Natural killer cell (primary cell): ENCODE measurements at regions not wholly inside any gene's neighbourhood (a gene's known extent, or its start where the extent isn't known, plus 50 kb on each side); places are given as distances from the start of the nearest gene placed in this dataset.
A peak's percentile ranks its signal among the peaks of the same experiment; 100 is the strongest.

Experiments used
- ATAC-seq, 3 donors: fragments of 150-1000 bp in 2 of 3; fragments of 200-7000 bp in 1 of 3; cut with Tn5 transposase; 1 replicate in 1 of 3; 2 replicates in 2 of 3; pipeline ENCODE4 v1.10.0; 2021; ENCODE audit warnings: mild to moderate bottlenecking in 2 of 3, moderate library complexity in 2 of 3
- DNase-seq, 2 donors: peaks; one replicate each; pipeline versions ENCODE4 v3.0.0 to v3.0.0-alpha.2; 2013 to 2021; ENCODE audit warnings: mixed read lengths in 1 of 2
- H3K27ac ChIP-seq: one replicate; pipeline ENCODE4 v1.5.1; 2013; ENCODE audit warnings: mild to moderate bottlenecking, low read length
- H3K27me3 ChIP-seq: one replicate; pipeline ENCODE4 v1.6.1; 2013; ENCODE audit warnings: low read length; ENCODE audit not compliant: control insufficient read depth, insufficient read depth
- H3K36me3 ChIP-seq: one replicate; pipeline ENCODE4 v1.6.1; 2013; ENCODE audit warnings: low read length; ENCODE audit not compliant: control insufficient read depth, insufficient read depth
- H3K4me1 ChIP-seq: one replicate; pipeline ENCODE4 v1.6.1; 2013; ENCODE audit warnings: low read length; ENCODE audit not compliant: control insufficient read depth, insufficient read depth
- H3K4me3 ChIP-seq: one replicate; pipeline ENCODE4 v1.5.1; 2013; ENCODE audit warnings: low read length
- H3K9me3 ChIP-seq: one replicate; pipeline ENCODE4 v1.6.1; 2013; ENCODE audit warnings: low read length; ENCODE audit not compliant: control insufficient read depth, insufficient read depth
- H3K27ac Mint-ChIP-seq, 2 donors: one replicate each; pipeline ENCODE4 v1.8.0; 2022; ENCODE audit warnings: mild to moderate bottlenecking in 2 of 2, mixed read lengths in 2 of 2, moderate library complexity in 1 of 2
- H3K27me3 Mint-ChIP-seq, 2 donors: one replicate each; pipeline ENCODE4 v1.8.0; 2022; ENCODE audit warnings: low read depth in 2 of 2, mixed read lengths in 2 of 2
- H3K36me3 Mint-ChIP-seq: one replicate; pipeline ENCODE4 v1.8.0; 2022; ENCODE audit warnings: mixed read lengths
- H3K4me1 Mint-ChIP-seq, 2 donors: one replicate each; pipeline ENCODE4 v1.8.0; 2022; ENCODE audit warnings: mixed read lengths in 2 of 2
- H3K4me3 Mint-ChIP-seq: one replicate; pipeline ENCODE4 v1.8.0; 2022; ENCODE audit warnings: mild to moderate bottlenecking, moderate library complexity, mixed read lengths
- H3K9me3 Mint-ChIP-seq, 2 donors: one replicate each; pipeline ENCODE4 v1.8.0; 2022; ENCODE audit warnings: mixed read lengths in 2 of 2
- WGBS: methylation state at CpG from one replicate; pipeline ENCODE4 v1.1.7; 2013; ENCODE audit warnings: missing lambda C conversion rate; ENCODE audit not compliant: insufficient coverage; 5-methylcytosine and 5-hydroxymethylcytosine counted together
- intact Hi-C: fragments of 100-400 bp; cut with micrococcal nuclease; formaldehyde crosslinking; loops from one replicate; pipeline ENCODE4 v1.14.2; 2022
- TF ChIP-seq, protein P1 (sequence below): fragments of 200-600 bp; IDR thresholded peaks from one replicate; pipeline ENCODE4 v1.8.0; 2022; ENCODE audit warnings: antibody characterized with exemption

DNA sequence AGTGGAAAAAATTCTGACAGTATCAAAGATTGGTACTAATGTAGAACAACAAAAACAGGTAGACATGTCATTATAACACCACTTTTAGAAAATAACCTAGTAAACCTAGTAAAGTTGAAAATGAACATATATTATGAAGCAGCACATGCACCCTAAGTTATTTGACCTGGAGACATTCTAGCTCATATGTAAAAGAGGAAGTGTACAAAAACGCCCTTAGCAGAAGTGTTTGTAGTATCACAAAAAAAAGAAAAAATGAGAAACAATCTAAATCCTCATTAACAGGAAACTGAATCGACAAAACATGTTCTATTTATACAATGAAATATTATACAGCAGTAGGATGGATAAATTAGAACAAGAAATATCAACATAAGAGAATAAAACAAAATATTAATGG lies 318.9 kb upstream of the PPP1R2C start:
- no peak for DNase-seq

DNA sequence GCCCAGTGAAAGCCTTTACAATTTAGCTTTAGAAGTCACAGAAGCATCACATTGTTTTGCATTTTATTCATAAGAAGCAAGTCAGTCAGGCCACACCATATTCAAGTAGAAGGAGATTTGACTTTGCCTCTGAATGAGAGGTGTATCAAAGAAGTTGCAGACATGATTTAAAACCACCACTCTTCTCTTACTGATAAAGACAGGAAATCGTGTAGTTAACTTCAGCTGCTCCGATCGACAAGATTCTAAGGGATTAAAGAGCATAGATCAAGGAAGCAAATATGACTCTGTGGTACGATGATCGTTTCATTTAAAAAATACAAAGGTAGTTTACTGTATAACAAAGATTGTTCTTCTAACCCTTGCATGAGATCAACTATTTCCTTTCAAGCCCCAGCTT lies 328.0 kb upstream of the PPP1R2C start:
- no CpG with 5 or more reads among the region's 5 CpGs for WGBS
- H3K9me3 Mint-ChIP-seq, result no peaks in the 10 kb centered on the region
- DNase-seq (peak in 1 of 2 donors; percentile 6), ATAC-seq (no peak)
- no peak overlapping the region for H3K4me3 Mint-ChIP-seq
- no peaks in the 10 kb centered on the region for H3K4me1 Mint-ChIP-seq
- no peaks in the 10 kb centered on the region for H3K9me3 ChIP-seq
- no peak overlapping the region for H3K27ac ChIP-seq
- H3K4me3 ChIP-seq, result no peak overlapping the region
- H3K36me3 Mint-ChIP-seq, result no peaks in the 10 kb centered on the region
- TF ChIP-seq, protein P1, sequence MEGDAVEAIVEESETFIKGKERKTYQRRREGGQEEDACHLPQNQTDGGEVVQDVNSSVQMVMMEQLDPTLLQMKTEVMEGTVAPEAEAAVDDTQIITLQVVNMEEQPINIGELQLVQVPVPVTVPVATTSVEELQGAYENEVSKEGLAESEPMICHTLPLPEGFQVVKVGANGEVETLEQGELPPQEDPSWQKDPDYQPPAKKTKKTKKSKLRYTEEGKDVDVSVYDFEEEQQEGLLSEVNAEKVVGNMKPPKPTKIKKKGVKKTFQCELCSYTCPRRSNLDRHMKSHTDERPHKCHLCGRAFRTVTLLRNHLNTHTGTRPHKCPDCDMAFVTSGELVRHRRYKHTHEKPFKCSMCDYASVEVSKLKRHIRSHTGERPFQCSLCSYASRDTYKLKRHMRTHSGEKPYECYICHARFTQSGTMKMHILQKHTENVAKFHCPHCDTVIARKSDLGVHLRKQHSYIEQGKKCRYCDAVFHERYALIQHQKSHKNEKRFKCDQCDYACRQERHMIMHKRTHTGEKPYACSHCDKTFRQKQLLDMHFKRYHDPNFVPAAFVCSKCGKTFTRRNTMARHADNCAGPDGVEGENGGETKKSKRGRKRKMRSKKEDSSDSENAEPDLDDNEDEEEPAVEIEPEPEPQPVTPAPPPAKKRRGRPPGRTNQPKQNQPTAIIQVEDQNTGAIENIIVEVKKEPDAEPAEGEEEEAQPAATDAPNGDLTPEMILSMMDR, result no peak
- intact Hi-C loops, result no loop called here
- H3K27me3 Mint-ChIP-seq, result peaks cover 0 to 22% of the 10 kb centered on the region in 2 donors
- H3K27me3 ChIP-seq, result no peaks in the 10 kb centered on the region
- no peaks in the 10 kb centered on the region for H3K4me1 ChIP-seq
- no peak overlapping the region for H3K27ac Mint-ChIP-seq
- no peaks in the 10 kb centered on the region for H3K36me3 ChIP-seq

More for the DNA sequence above, 318.9 kb upstream of the PPP1R2C start:
- Mint-ChIP-seq H3K27me3 (peaks cover 0 to 15% of the 10 kb centered on the region in 2 donors), H3K4me1 (peaks cover 0 to 4% of the 10 kb centered on the region in 2 donors), H3K4me3 (no peak overlapping the region), H3K27ac (no peak overlapping the region), H3K36me3 (no peaks in the 10 kb centered on the region), H3K9me3 (no peaks in the 10 kb centered on the region)
- H3K27me3 ChIP-seq, result no peaks in the 10 kb centered on the region
- no peaks in the 10 kb centered on the region for H3K9me3 ChIP-seq
- intact Hi-C loops, result no loop called here
- no CpG with 5 or more reads among the region's 2 CpGs for WGBS
- no peak for ATAC-seq
- H3K4me3 ChIP-seq, result no peak overlapping the region
- no peaks in the 10 kb centered on the region for H3K4me1 ChIP-seq
- TF ChIP-seq, protein P1, result no peak
- H3K36me3 ChIP-seq, result no peaks in the 10 kb centered on the region
- no peak overlapping the region for H3K27ac ChIP-seq

DNA sequence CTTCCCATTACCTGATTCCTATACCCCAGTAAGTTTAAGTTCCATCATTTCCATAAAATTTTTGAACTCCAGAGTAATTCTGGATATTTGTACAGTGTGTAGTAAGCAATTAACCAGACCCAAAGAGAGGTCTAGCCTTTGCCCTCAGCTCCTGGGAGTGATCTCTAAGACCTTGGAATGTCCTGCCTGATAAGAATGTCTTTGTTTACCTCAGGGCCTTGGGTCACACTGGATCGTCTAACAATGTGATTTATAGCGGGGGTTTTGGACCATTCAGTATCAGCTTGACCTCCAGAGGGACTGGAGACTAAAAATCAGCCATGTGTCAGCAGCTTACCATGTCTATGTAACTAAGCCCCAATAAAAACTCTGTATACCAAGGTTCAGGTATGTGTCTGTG lies 330.9 kb upstream of the PPP1R2C start:
- Mint-ChIP-seq H3K27ac (no peak overlapping the region), H3K36me3 (no peaks in the 10 kb centered on the region), H3K27me3 (peaks cover 0 to 30% of the 10 kb centered on the region in 2 donors), H3K4me1 (no peaks in the 10 kb centered on the region), H3K9me3 (no peaks in the 10 kb centered on the region), H3K4me3 (no peak overlapping the region)
- no peak overlapping the region for H3K4me3 ChIP-seq
- no peaks in the 10 kb centered on the region for H3K4me1 ChIP-seq
- DNase-seq (no peak), ATAC-seq (no peak)
- H3K36me3 ChIP-seq, result no peaks in the 10 kb centered on the region
- no peaks in the 10 kb centered on the region for H3K9me3 ChIP-seq
- no peaks in the 10 kb centered on the region for H3K27me3 ChIP-seq
- TF ChIP-seq, protein P1, result no peak
- WGBS, result 96% methylated on average over 2 of the region's 2 CpGs
- intact Hi-C loops, result no loop called here
- H3K27ac ChIP-seq, result no peak overlapping the region

DNA sequence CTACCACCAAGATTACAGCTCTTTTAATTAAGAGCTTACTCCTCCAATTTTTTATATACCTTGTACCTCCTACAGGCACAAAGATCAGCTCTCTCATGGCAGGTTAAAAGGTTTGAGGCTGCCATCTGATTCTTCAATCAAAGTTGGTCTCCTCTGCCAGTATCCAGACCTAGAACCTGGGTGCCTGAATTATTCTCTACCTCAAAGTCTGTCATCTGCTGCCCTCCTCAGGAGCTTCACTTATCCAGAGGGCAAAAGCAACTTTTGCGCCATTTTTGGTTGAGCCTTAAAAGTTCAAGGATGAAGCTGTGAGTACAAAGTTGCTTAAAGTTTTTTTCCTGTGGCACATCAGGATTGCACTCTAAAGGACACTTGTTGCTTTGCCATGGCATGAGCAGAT lies 343.7 kb upstream of the PPP1R2C start:
- H3K27ac ChIP-seq, result no peak overlapping the region
- ATAC-seq (no peak), DNase-seq (peak in 1 of 2 donors; percentile 29)
- H3K4me3 ChIP-seq, result no peak overlapping the region
- TF ChIP-seq, protein P1, result no peak
- Mint-ChIP-seq H3K27me3 (peaks cover 0 to 12% of the 10 kb centered on the region in 2 donors), H3K4me1 (no peaks in the 10 kb centered on the region), H3K36me3 (no peaks in the 10 kb centered on the region), H3K4me3 (no peak overlapping the region), H3K27ac (no peak overlapping the region), H3K9me3 (no peaks in the 10 kb centered on the region)
- no peaks in the 10 kb centered on the region for H3K27me3 ChIP-seq
- no peaks in the 10 kb centered on the region for H3K36me3 ChIP-seq
- no peaks in the 10 kb centered on the region for H3K9me3 ChIP-seq
- intact Hi-C loops, result no loop called here
- H3K4me1 ChIP-seq, result no peaks in the 10 kb centered on the region
- no CpG with 5 or more reads among the region's 1 CpG for WGBS
